Parathyroid adenoma (tissue), 2 donors: ENCODE measurements at regions not wholly inside any gene's neighbourhood (a gene's known extent, or its start where the extent isn't known, plus 50 kb on each side); places are given as distances from the start of the nearest gene placed in this dataset.

Experiments used
- H2AFZ ChIP-seq: fragments of 300-600 bp; sonication (generic); one replicate; pipeline ENCODE4 v1.7.0; 2017; ENCODE audit warnings: antibody characterized with exemption, mild to moderate bottlenecking
- H3K27ac ChIP-seq: fragments of 300-600 bp; sonication (generic); one replicate; pipeline ENCODE4 v1.7.0; 2017
- H3K27me3 ChIP-seq: fragments of 300-600 bp; sonication (generic); one replicate; pipeline ENCODE4 v1.7.0; 2017; ENCODE audit warnings: low read length; ENCODE audit not compliant: control insufficient read depth, insufficient read depth
- H3K36me3 ChIP-seq: fragments of 300-600 bp; sonication (generic); one replicate; pipeline ENCODE4 v1.7.0; 2017; ENCODE audit warnings: low read length; ENCODE audit not compliant: control insufficient read depth, insufficient read depth
- H3K4me1 ChIP-seq: fragments of 300-600 bp; sonication (generic); one replicate; pipeline ENCODE4 v1.7.0; 2017; ENCODE audit warnings: control low read depth
- H3K4me2 ChIP-seq: fragments of 300-600 bp; sonication (generic); one replicate; pipeline ENCODE4 v1.7.0; 2017; ENCODE audit warnings: low read length
- H3K4me3 ChIP-seq: fragments of 300-600 bp; sonication (generic); one replicate; pipeline ENCODE4 v1.7.0; 2017; ENCODE audit warnings: low read depth, low read length
- H3K79me2 ChIP-seq: fragments of 300-600 bp; sonication (generic); one replicate; pipeline ENCODE4 v1.7.0; 2017; ENCODE audit warnings: control low read depth
- H3K9ac ChIP-seq: fragments of 300-600 bp; sonication (generic); one replicate; pipeline ENCODE4 v1.7.0; 2017; ENCODE audit warnings: mild to moderate bottlenecking
- H3K9me3 ChIP-seq: fragments of 300-600 bp; sonication (generic); one replicate; pipeline ENCODE4 v1.7.0; 2017; ENCODE audit warnings: low read length; ENCODE audit not compliant: control insufficient read depth
- CTCF ChIP-seq: fragments of 300-600 bp; sonication (generic); IDR thresholded peaks from one replicate; pipeline ENCODE4 v1.7.0; 2017; ENCODE audit warnings: antibody characterized with exemption, mild to moderate bottlenecking
- donor health status: primary hyperparathyroidism.

GRCh38 chr5:162382839-162383238 is 315.3 kb downstream of the GABRG2 start:
- no peaks in the 10 kb centered on the region for H3K27me3 ChIP-seq
- H3K4me3 ChIP-seq = no peak overlapping the region
- H3K27ac ChIP-seq = no peak overlapping the region
- H3K36me3 ChIP-seq = no peaks in the 10 kb centered on the region
- H3K9ac ChIP-seq = no peak overlapping the region
- no peaks in the 10 kb centered on the region for H3K9me3 ChIP-seq
- no peak for TF ChIP-seq CTCF
- H3K79me2 ChIP-seq = no peaks in the 10 kb centered on the region
- H3K4me2 ChIP-seq = no peak overlapping the region
- no peak overlapping the region for H2AFZ ChIP-seq
- no peaks in the 10 kb centered on the region for H3K4me1 ChIP-seq

GRCh38 chr5:162384225-162384624 is 316.7 kb downstream of the GABRG2 start:
- Histone ChIP-seq H3K4me3 (no peak overlapping the region), H3K36me3 (no peaks in the 10 kb centered on the region), H3K27me3 (no peaks in the 10 kb centered on the region), H3K9ac (no peak overlapping the region), H3K9me3 (no peaks in the 10 kb centered on the region), H3K4me1 (no peaks in the 10 kb centered on the region), H2AFZ (no peak overlapping the region), H3K4me2 (no peak overlapping the region), H3K79me2 (no peaks in the 10 kb centered on the region), H3K27ac (no peak overlapping the region)
- TF ChIP-seq CTCF = no peak

GRCh38 chr5:162391833-162392232 is 324.3 kb downstream of the GABRG2 start:
- H3K4me1 ChIP-seq = no peaks in the 10 kb centered on the region
- no peak overlapping the region for H3K4me2 ChIP-seq
- no peak overlapping the region for H3K4me3 ChIP-seq
- no peak overlapping the region for H2AFZ ChIP-seq
- no peaks in the 10 kb centered on the region for H3K36me3 ChIP-seq
- no peaks in the 10 kb centered on the region for H3K79me2 ChIP-seq
- no peaks in the 10 kb centered on the region for H3K27me3 ChIP-seq
- H3K9me3 ChIP-seq = no peaks in the 10 kb centered on the region
- no peak for TF ChIP-seq CTCF
- H3K9ac ChIP-seq = no peak overlapping the region
- no peak overlapping the region for H3K27ac ChIP-seq

GRCh38 chr5:162392336-162392735 is 324.8 kb downstream of the GABRG2 start:
- H3K36me3 ChIP-seq = no peaks in the 10 kb centered on the region
- no peaks in the 10 kb centered on the region for H3K27me3 ChIP-seq
- no peak overlapping the region for H2AFZ ChIP-seq
- no peak overlapping the region for H3K9ac ChIP-seq
- H3K27ac ChIP-seq = no peak overlapping the region
- H3K4me2 ChIP-seq = no peak overlapping the region
- TF ChIP-seq CTCF = no peak
- H3K4me1 ChIP-seq = no peaks in the 10 kb centered on the region
- no peaks in the 10 kb centered on the region for H3K79me2 ChIP-seq
- no peak overlapping the region for H3K4me3 ChIP-seq
- no peaks in the 10 kb centered on the region for H3K9me3 ChIP-seq

GRCh38 chr5:162393534-162393933 is 326.0 kb downstream of the GABRG2 start:
- Histone ChIP-seq H3K9ac (no peak overlapping the region), H3K4me2 (no peak overlapping the region), H3K27me3 (no peaks in the 10 kb centered on the region), H3K4me1 (no peaks in the 10 kb centered on the region), H3K9me3 (no peaks in the 10 kb centered on the region), H3K79me2 (no peaks in the 10 kb centered on the region), H3K36me3 (no peaks in the 10 kb centered on the region), H3K27ac (no peak overlapping the region), H2AFZ (no peak overlapping the region), H3K4me3 (no peak overlapping the region)
- no peak for TF ChIP-seq CTCF
